ENCODE measurements at regions not wholly inside any gene's neighbourhood (a gene's known extent, or its start where the extent isn't known, plus 50 kb on each side); places are given as distances from the start of the nearest gene placed in this dataset.

- no peak for DNase-seq
Observed at GRCh38 chr20:63083831-63084562, 77.2 kb upstream of the BHLHE23 start.

- DNase-seq, result no peak
Observed at GRCh38 chr20:63082939-63083735, 76.4 kb upstream of the BHLHE23 start.

GRCh38 chr20:63082308-63082938, 75.7 kb upstream of the BHLHE23 start:
- no peak for DNase-seq

- DNase-seq, result no peak
Observed at GRCh38 chr20:63081831-63082230, 75.1 kb upstream of the BHLHE23 start.

GRCh38 chr20:63081351-63081750, 74.6 kb upstream of the BHLHE23 start:
- no peak for DNase-seq

GRCh38 chr20:63080811-63081210, 74.0 kb upstream of the BHLHE23 start:
- no peak for DNase-seq

GRCh38 chr20:63080411-63080810, 73.6 kb upstream of the BHLHE23 start:
- no peak for DNase-seq

- DNase-seq, result no peak
Observed at GRCh38 chr20:63079971-63080370, 73.2 kb upstream of the BHLHE23 start.

GRCh38 chr20:63077705-63078104, 70.9 kb upstream of the BHLHE23 start:
- no peak for DNase-seq

- DNase-seq, result no peak
Observed at GRCh38 chr20:63076421-63076820, 69.7 kb upstream of the BHLHE23 start.

GRCh38 chr20:63074631-63075030, 67.9 kb upstream of the BHLHE23 start:
- no peak for DNase-seq

GRCh38 chr20:63074182-63074581, 67.4 kb upstream of the BHLHE23 start:
- DNase-seq, result no peak

GRCh38 chr20:63073738-63074065, 66.9 kb upstream of the BHLHE23 start:
- DNase-seq, result no peak

GRCh38 chr20:63072991-63073737, 66.4 kb upstream of the BHLHE23 start:
- no peak for DNase-seq

- DNase-seq, result no peak
Observed at GRCh38 chr20:63072231-63072791, 65.5 kb upstream of the BHLHE23 start.

- peak; percentile 42 for DNase-seq
Observed at GRCh38 chr20:63071541-63072181, 64.9 kb upstream of the BHLHE23 start.

- DNase-seq, result no peak
Observed at GRCh38 chr20:63070771-63071540, 64.2 kb upstream of the BHLHE23 start.

GRCh38 chr20:63070301-63070625, 63.5 kb upstream of the BHLHE23 start:
- DNase-seq, result no peak

- no peak for DNase-seq
Observed at GRCh38 chr20:63068711-63069367, 62.1 kb upstream of the BHLHE23 start.

- no peak for DNase-seq
Observed at GRCh38 chr20:63067721-63068560, 61.2 kb upstream of the BHLHE23 start.
